Stimulated activated naive CD8-positive, alpha-beta T cell treated with anti-CD3 and anti-CD28 coated beads, Interleukin-15, amount 100 ng/mL, for 72 hours (primary cell): ENCODE measurements at regions not wholly inside any gene's neighbourhood (a gene's known extent, or its start where the extent isn't known, plus 50 kb on each side); places are given as distances from the start of the nearest gene placed in this dataset.

Source experiments
- ATAC-seq: fragments of 150-1000 bp; cut with Tn5 transposase; 2 replicates; pipeline ENCODE4 v1.10.0; 2021; ENCODE audit warnings: mild to moderate bottlenecking, moderate library complexity
- DNase-seq, 2 donors: peaks; one replicate each; pipeline ENCODE4 v3.0.0; 2021 to 2022
- H3K27ac Mint-ChIP-seq, 2 donors: one replicate each; pipeline ENCODE4 v1.8.0; 2022; ENCODE audit warnings: mild to moderate bottlenecking in 2 of 2, mixed read lengths in 2 of 2, moderate library complexity in 2 of 2
- H3K27me3 Mint-ChIP-seq: one replicate; pipeline ENCODE4 v1.8.0; 2022; ENCODE audit warnings: mixed read lengths
- H3K4me1 Mint-ChIP-seq: one replicate; pipeline ENCODE4 v1.8.0; 2022; ENCODE audit warnings: mild to moderate bottlenecking, mixed read lengths
- H3K4me3 Mint-ChIP-seq, 2 donors: one replicate each; pipeline ENCODE4 v1.8.0; 2022; ENCODE audit warnings: mild to moderate bottlenecking in 2 of 2, mixed read lengths in 2 of 2, moderate library complexity in 1 of 2
- H3K9me3 Mint-ChIP-seq, 2 donors: one replicate each; pipeline ENCODE4 v1.8.0; 2022; ENCODE audit warnings: mixed read lengths in 2 of 2

GRCh38 chrX:6472652-6473342, 62.1 kb downstream of the VCX3A start:
- no peaks in the 10 kb centered on the region for H3K4me1 Mint-ChIP-seq
- no peaks in the 10 kb centered on the region for H3K27me3 Mint-ChIP-seq
- ATAC-seq (no peak), DNase-seq (no peak)
- no peaks in the 10 kb centered on the region for H3K9me3 Mint-ChIP-seq
- no peak overlapping the region for H3K27ac Mint-ChIP-seq
- H3K4me3 Mint-ChIP-seq: no peak overlapping the region

- Mint-ChIP-seq H3K27me3 (no peaks in the 10 kb centered on the region), H3K4me3 (no peak overlapping the region), H3K4me1 (no peaks in the 10 kb centered on the region), H3K27ac (no peak overlapping the region), H3K9me3 (no peaks in the 10 kb centered on the region)
- ATAC-seq: no peak
- no peak for DNase-seq
Observed at GRCh38 chrX:6468706-6469105, 66.2 kb downstream of the VCX3A start.

- Mint-ChIP-seq H3K27ac (no peak overlapping the region), H3K9me3 (peaks cover 0 to 11% of the 10 kb centered on the region in 2 donors), H3K4me1 (no peaks in the 10 kb centered on the region), H3K4me3 (no peak overlapping the region), H3K27me3 (no peaks in the 10 kb centered on the region)
- no peak for DNase-seq
- no peak for ATAC-seq
Observed at GRCh38 chrX:6465756-6466155, 69.2 kb downstream of the VCX3A start.

GRCh38 chrX:6464726-6465125, 70.2 kb downstream of the VCX3A start:
- ATAC-seq (no peak), DNase-seq (no peak)
- no peaks in the 10 kb centered on the region for H3K27me3 Mint-ChIP-seq
- no peak overlapping the region for H3K4me3 Mint-ChIP-seq
- no peak overlapping the region for H3K27ac Mint-ChIP-seq
- H3K9me3 Mint-ChIP-seq: peaks cover 0 to 11% of the 10 kb centered on the region in 2 donors
- no peaks in the 10 kb centered on the region for H3K4me1 Mint-ChIP-seq

- ATAC-seq (no peak), DNase-seq (no peak)
- Mint-ChIP-seq H3K27ac (no peak overlapping the region), H3K27me3 (no peaks in the 10 kb centered on the region), H3K4me1 (no peaks in the 10 kb centered on the region), H3K9me3 (peaks cover 0 to 11% of the 10 kb centered on the region in 2 donors), H3K4me3 (no peak overlapping the region)
Observed at GRCh38 chrX:6460893-6461490, 73.9 kb downstream of the VCX3A start.

- ATAC-seq (no peak), DNase-seq (no peak)
- H3K9me3 Mint-ChIP-seq: no peaks in the 10 kb centered on the region
- H3K27ac Mint-ChIP-seq: no peak overlapping the region
- no peak overlapping the region for H3K4me3 Mint-ChIP-seq
- no peaks in the 10 kb centered on the region for H3K4me1 Mint-ChIP-seq
- H3K27me3 Mint-ChIP-seq: no peaks in the 10 kb centered on the region
Observed at GRCh38 chrX:6456196-6456595, 78.7 kb downstream of the VCX3A start.

- Mint-ChIP-seq H3K4me3 (no peak overlapping the region), H3K9me3 (no peaks in the 10 kb centered on the region), H3K27me3 (no peaks in the 10 kb centered on the region), H3K27ac (no peak overlapping the region), H3K4me1 (no peaks in the 10 kb centered on the region)
- DNase-seq (no peak), ATAC-seq (no peak)
Observed at GRCh38 chrX:6449946-6450345, 85.0 kb downstream of the VCX3A start.

GRCh38 chrX:6448003-6448402, 86.9 kb downstream of the VCX3A start:
- Mint-ChIP-seq H3K4me1 (no peaks in the 10 kb centered on the region), H3K4me3 (no peak overlapping the region), H3K9me3 (no peaks in the 10 kb centered on the region), H3K27ac (no peak overlapping the region), H3K27me3 (no peaks in the 10 kb centered on the region)
- DNase-seq (no peak), ATAC-seq (no peak)

GRCh38 chrX:6446582-6446981, 88.3 kb downstream of the VCX3A start:
- Mint-ChIP-seq H3K27me3 (no peaks in the 10 kb centered on the region), H3K4me3 (no peak overlapping the region)

GRCh38 chrX:6440648-6441047, 94.3 kb downstream of the VCX3A start:
- Mint-ChIP-seq H3K4me3 (no peak overlapping the region), H3K9me3 (no peaks in the 10 kb centered on the region), H3K4me1 (no peaks in the 10 kb centered on the region), H3K27me3 (no peaks in the 10 kb centered on the region), H3K27ac (no peak overlapping the region)
- DNase-seq: no peak
- ATAC-seq: no peak

More at GRCh38 chrX:6446582-6446981, 88.3 kb downstream of the VCX3A start:
- Mint-ChIP-seq H3K9me3 (no peaks in the 10 kb centered on the region), H3K4me1 (no peaks in the 10 kb centered on the region), H3K27ac (no peak overlapping the region)
- no peak for DNase-seq
- no peak for ATAC-seq

- ATAC-seq: no peak
- Mint-ChIP-seq H3K27me3 (no peaks in the 10 kb centered on the region), H3K27ac (no peak overlapping the region), H3K9me3 (no peaks in the 10 kb centered on the region), H3K4me1 (no peaks in the 10 kb centered on the region), H3K4me3 (no peak overlapping the region)
- DNase-seq: no peak
Observed at GRCh38 chrX:6432226-6432625, 102.7 kb downstream of the VCX3A start.

- Mint-ChIP-seq H3K4me1 (no peaks in the 10 kb centered on the region), H3K27ac (no peak overlapping the region), H3K27me3 (no peaks in the 10 kb centered on the region), H3K9me3 (no peaks in the 10 kb centered on the region), H3K4me3 (no peak overlapping the region)
- DNase-seq: no peak
- ATAC-seq: no peak
Observed at GRCh38 chrX:6407542-6407941, 127.4 kb downstream of the VCX3A start.

- Mint-ChIP-seq H3K4me1 (no peaks in the 10 kb centered on the region), H3K27ac (no peak overlapping the region), H3K27me3 (no peaks in the 10 kb centered on the region), H3K9me3 (peaks cover 0 to 6% of the 10 kb centered on the region in 2 donors), H3K4me3 (no peak overlapping the region)
- DNase-seq (no peak), ATAC-seq (no peak)
Observed at GRCh38 chrX:6386837-6387236, 148.1 kb downstream of the VCX3A start.

GRCh38 chrX:6384921-6385320, 150.0 kb downstream of the VCX3A start:
- Mint-ChIP-seq H3K27me3 (no peaks in the 10 kb centered on the region), H3K4me1 (no peaks in the 10 kb centered on the region), H3K4me3 (no peak overlapping the region), H3K27ac (no peak overlapping the region), H3K9me3 (peaks cover 0 to 6% of the 10 kb centered on the region in 2 donors)
- ATAC-seq (no peak), DNase-seq (no peak)

- DNase-seq: no peak
- Mint-ChIP-seq H3K4me1 (no peaks in the 10 kb centered on the region), H3K27ac (no peak overlapping the region), H3K9me3 (peaks cover 0 to 6% of the 10 kb centered on the region in 2 donors), H3K27me3 (no peaks in the 10 kb centered on the region), H3K4me3 (no peak overlapping the region)
- ATAC-seq: no peak
Observed at GRCh38 chrX:6384371-6384770, 150.5 kb downstream of the VCX3A start.

- H3K4me1 Mint-ChIP-seq: no peaks in the 10 kb centered on the region
- no peak overlapping the region for H3K27ac Mint-ChIP-seq
- H3K9me3 Mint-ChIP-seq: peaks cover 0 to 6% of the 10 kb centered on the region in 2 donors
- ATAC-seq (no peak), DNase-seq (no peak)
- H3K27me3 Mint-ChIP-seq: no peaks in the 10 kb centered on the region
- H3K4me3 Mint-ChIP-seq: no peak overlapping the region
Observed at GRCh38 chrX:6383917-6384316, 151.0 kb downstream of the VCX3A start.

GRCh38 chrX:6383488-6383887, 151.4 kb downstream of the VCX3A start:
- Mint-ChIP-seq H3K9me3 (peaks cover 0 to 4% of the 10 kb centered on the region in 2 donors), H3K27ac (no peak overlapping the region), H3K4me3 (no peak overlapping the region), H3K27me3 (no peaks in the 10 kb centered on the region), H3K4me1 (no peaks in the 10 kb centered on the region)
- ATAC-seq (no peak), DNase-seq (no peak)
